ENCODE measurements at regions not wholly inside any gene's neighbourhood (a gene's known extent, or its start where the extent isn't known, plus 50 kb on each side); places are given as distances from the start of the nearest gene placed in this dataset.

- in situ Hi-C loops (cut with HindIII; ENCODE audit: low sequenced_read_pairs) = no loop called here
Observed at GRCh38 chr17:72206376-72206775, 85.6 kb downstream of the SOX9 start.

GRCh38 chr17:72208832-72209231 is 88.0 kb downstream of the SOX9 start:
- in situ Hi-C loops (cut with HindIII; ENCODE audit: low sequenced_read_pairs) = no loop called here

- in situ Hi-C loops (cut with HindIII; ENCODE audit: low sequenced_read_pairs) = no loop called here
Observed at GRCh38 chr17:72212041-72212440, 91.2 kb downstream of the SOX9 start.

GRCh38 chr17:72215490-72215889 is 94.7 kb downstream of the SOX9 start:
- in situ Hi-C loops (cut with HindIII; ENCODE audit: low sequenced_read_pairs) = no loop called here

- in situ Hi-C loops (cut with HindIII; ENCODE audit: low sequenced_read_pairs) = no loop called here
Observed at GRCh38 chr17:72215928-72216327, 95.1 kb downstream of the SOX9 start.

GRCh38 chr17:72219137-72219823 is 98.5 kb downstream of the SOX9 start:
- in situ Hi-C loops (cut with HindIII; ENCODE audit: low sequenced_read_pairs) = no loop called here

GRCh38 chr17:72219824-72220493 is 99.1 kb downstream of the SOX9 start:
- in situ Hi-C loops (cut with HindIII; ENCODE audit: low sequenced_read_pairs) = no loop called here

GRCh38 chr17:72222661-72223380 is 102.0 kb downstream of the SOX9 start:
- in situ Hi-C loops (cut with HindIII; ENCODE audit: low sequenced_read_pairs) = no loop called here

GRCh38 chr17:72223866-72224291 is 103.1 kb downstream of the SOX9 start:
- in situ Hi-C loops (cut with HindIII; ENCODE audit: low sequenced_read_pairs) = no loop called here

GRCh38 chr17:72226322-72226721 is 105.5 kb downstream of the SOX9 start:
- in situ Hi-C loops (cut with HindIII; ENCODE audit: low sequenced_read_pairs) = no loop called here

- in situ Hi-C loops (cut with HindIII; ENCODE audit: low sequenced_read_pairs) = no loop called here
Observed at GRCh38 chr17:72233986-72234385, 113.2 kb downstream of the SOX9 start.

GRCh38 chr17:72234985-72235384 is 114.2 kb downstream of the SOX9 start:
- in situ Hi-C loops (cut with HindIII; ENCODE audit: low sequenced_read_pairs) = no loop called here

GRCh38 chr17:72236980-72237633 is 116.3 kb downstream of the SOX9 start:
- in situ Hi-C loops (cut with HindIII; ENCODE audit: low sequenced_read_pairs) = no loop called here

GRCh38 chr17:72238157-72238673 is 117.4 kb downstream of the SOX9 start:
- in situ Hi-C loops (cut with HindIII; ENCODE audit: low sequenced_read_pairs) = no loop called here

GRCh38 chr17:72239548-72239947 is 118.7 kb downstream of the SOX9 start:
- in situ Hi-C loops (cut with HindIII; ENCODE audit: low sequenced_read_pairs) = no loop called here

- in situ Hi-C loops (cut with HindIII; ENCODE audit: low sequenced_read_pairs) = no loop called here
Observed at GRCh38 chr17:72240333-72240732, 119.5 kb downstream of the SOX9 start.

- in situ Hi-C loops (cut with HindIII; ENCODE audit: low sequenced_read_pairs) = no loop called here
Observed at GRCh38 chr17:72244494-72244893, 123.7 kb downstream of the SOX9 start.

GRCh38 chr17:72244956-72245355 is 124.1 kb downstream of the SOX9 start:
- in situ Hi-C loops (cut with HindIII; ENCODE audit: low sequenced_read_pairs) = no loop called here

- in situ Hi-C loops (cut with HindIII; ENCODE audit: low sequenced_read_pairs) = no loop called here
Observed at GRCh38 chr17:72249441-72249840, 128.6 kb downstream of the SOX9 start.

- in situ Hi-C loops (cut with HindIII; ENCODE audit: low sequenced_read_pairs) = loop anchor here (25.0 kb wide), 1 partner anchor 162 kb away; no protein-coding TSS in a partner anchor
Observed at GRCh38 chr17:72250206-72250605, 129.4 kb downstream of the SOX9 start.

GRCh38 chr17:72253597-72253996 is 132.8 kb downstream of the SOX9 start:
- in situ Hi-C loops (cut with HindIII; ENCODE audit: low sequenced_read_pairs) = loop anchor here (25.0 kb wide), 1 partner anchor 159 kb away; no protein-coding TSS in a partner anchor

Measured in DLD1 (cell line).